ENCODE measurements at regions not wholly inside any gene's neighbourhood (a gene's known extent, or its start where the extent isn't known, plus 50 kb on each side); places are given as distances from the start of the nearest gene placed in this dataset.

- Histone ChIP-seq H3K9ac (ENCODE audit: low read depth in 1 of 3, low read length in 3 of 3) (no peak overlapping the region), H3K27me3 (ENCODE audit: control insufficient read depth in 3 of 3, insufficient read depth in 3 of 3, low read length in 3 of 3) (no peaks in the 10 kb centered on the region), H3K4me3 (ENCODE audit: low read length in 3 of 3) (no peak overlapping the region), H3K36me3 (ENCODE audit: control insufficient read depth in 3 of 3, insufficient read depth in 3 of 3, low read length in 3 of 3) (no peaks in the 10 kb centered on the region), H3K4me1 (ENCODE audit: control insufficient read depth in 3 of 3, insufficient read depth in 3 of 3, low read length in 3 of 3) (no peaks in the 10 kb centered on the region), H3K9me3 (ENCODE audit: control insufficient read depth in 3 of 3, low read length in 3 of 3) (no peaks in the 10 kb centered on the region), H3K27ac (ENCODE audit: low read depth, low read length) (no peak overlapping the region)
These were observed 838.2 kb upstream of the ADGRL2 start for GRCh38 chr1:80962564-80962963.

- no peaks in the 10 kb centered on the region for H3K36me3 ChIP-seq (ENCODE audit: control insufficient read depth in 3 of 3, insufficient read depth in 3 of 3, low read length in 3 of 3)
- H3K27ac ChIP-seq (ENCODE audit: low read depth, low read length): no peak overlapping the region
- no peaks in the 10 kb centered on the region for H3K27me3 ChIP-seq (ENCODE audit: control insufficient read depth in 3 of 3, insufficient read depth in 3 of 3, low read length in 3 of 3)
- H3K9ac ChIP-seq (ENCODE audit: low read depth in 1 of 3, low read length in 3 of 3): no peak overlapping the region
- no peaks in the 10 kb centered on the region for H3K9me3 ChIP-seq (ENCODE audit: control insufficient read depth in 3 of 3, low read length in 3 of 3)
- H3K4me1 ChIP-seq (ENCODE audit: control insufficient read depth in 3 of 3, insufficient read depth in 3 of 3, low read length in 3 of 3): no peaks in the 10 kb centered on the region
- H3K4me3 ChIP-seq (ENCODE audit: low read length in 3 of 3): no peak overlapping the region
These were observed 839.1 kb upstream of the ADGRL2 start for GRCh38 chr1:80961464-80962190.

GRCh38 chr1:80933346-80933745 is 867.4 kb upstream of the ADGRL2 start:
- H3K9ac ChIP-seq (ENCODE audit: low read depth in 1 of 3, low read length in 3 of 3): no peak overlapping the region
- no peak overlapping the region for H3K4me3 ChIP-seq (ENCODE audit: low read length in 3 of 3)
- no peaks in the 10 kb centered on the region for H3K27me3 ChIP-seq (ENCODE audit: control insufficient read depth in 3 of 3, insufficient read depth in 3 of 3, low read length in 3 of 3)
- H3K36me3 ChIP-seq (ENCODE audit: control insufficient read depth in 3 of 3, insufficient read depth in 3 of 3, low read length in 3 of 3): no peaks in the 10 kb centered on the region
- no peak overlapping the region for H3K27ac ChIP-seq (ENCODE audit: low read depth, low read length)
- H3K9me3 ChIP-seq (ENCODE audit: control insufficient read depth in 3 of 3, low read length in 3 of 3): peaks cover 3 to 6% (median 5%) of the 10 kb centered on the region in 3 donors
- H3K4me1 ChIP-seq (ENCODE audit: control insufficient read depth in 3 of 3, insufficient read depth in 3 of 3, low read length in 3 of 3): no peaks in the 10 kb centered on the region

GRCh38 chr1:80931178-80931577 is 869.6 kb upstream of the ADGRL2 start:
- no peaks in the 10 kb centered on the region for H3K27me3 ChIP-seq (ENCODE audit: control insufficient read depth in 3 of 3, insufficient read depth in 3 of 3, low read length in 3 of 3)
- no peaks in the 10 kb centered on the region for H3K36me3 ChIP-seq (ENCODE audit: control insufficient read depth in 3 of 3, insufficient read depth in 3 of 3, low read length in 3 of 3)
- no peak overlapping the region for H3K27ac ChIP-seq (ENCODE audit: low read depth, low read length)
- peaks cover 3 to 6% (median 5%) of the 10 kb centered on the region in 3 donors for H3K9me3 ChIP-seq (ENCODE audit: control insufficient read depth in 3 of 3, low read length in 3 of 3)
- H3K4me3 ChIP-seq (ENCODE audit: low read length in 3 of 3): no peak overlapping the region
- H3K9ac ChIP-seq (ENCODE audit: low read depth in 1 of 3, low read length in 3 of 3): no peak overlapping the region
- H3K4me1 ChIP-seq (ENCODE audit: control insufficient read depth in 3 of 3, insufficient read depth in 3 of 3, low read length in 3 of 3): no peaks in the 10 kb centered on the region

- H3K36me3 ChIP-seq (ENCODE audit: control insufficient read depth in 3 of 3, insufficient read depth in 3 of 3, low read length in 3 of 3): no peaks in the 10 kb centered on the region
- peaks cover 3 to 6% (median 5%) of the 10 kb centered on the region in 3 donors for H3K9me3 ChIP-seq (ENCODE audit: control insufficient read depth in 3 of 3, low read length in 3 of 3)
- no peaks in the 10 kb centered on the region for H3K27me3 ChIP-seq (ENCODE audit: control insufficient read depth in 3 of 3, insufficient read depth in 3 of 3, low read length in 3 of 3)
- no peaks in the 10 kb centered on the region for H3K4me1 ChIP-seq (ENCODE audit: control insufficient read depth in 3 of 3, insufficient read depth in 3 of 3, low read length in 3 of 3)
- no peak overlapping the region for H3K4me3 ChIP-seq (ENCODE audit: low read length in 3 of 3)
- no peak overlapping the region for H3K27ac ChIP-seq (ENCODE audit: low read depth, low read length)
- no peak overlapping the region for H3K9ac ChIP-seq (ENCODE audit: low read depth in 1 of 3, low read length in 3 of 3)
These were observed 870.7 kb upstream of the ADGRL2 start for GRCh38 chr1:80929868-80930508.

- Histone ChIP-seq H3K36me3 (ENCODE audit: control insufficient read depth in 3 of 3, insufficient read depth in 3 of 3, low read length in 3 of 3) (no peaks in the 10 kb centered on the region), H3K4me3 (ENCODE audit: low read length in 3 of 3) (no peak overlapping the region), H3K27ac (ENCODE audit: low read depth, low read length) (no peak overlapping the region), H3K27me3 (ENCODE audit: control insufficient read depth in 3 of 3, insufficient read depth in 3 of 3, low read length in 3 of 3) (no peaks in the 10 kb centered on the region), H3K9me3 (ENCODE audit: control insufficient read depth in 3 of 3, low read length in 3 of 3) (peaks cover 3 to 6% (median 5%) of the 10 kb centered on the region in 3 donors), H3K4me1 (ENCODE audit: control insufficient read depth in 3 of 3, insufficient read depth in 3 of 3, low read length in 3 of 3) (no peaks in the 10 kb centered on the region), H3K9ac (ENCODE audit: low read depth in 1 of 3, low read length in 3 of 3) (no peak overlapping the region)
These were observed 874.2 kb upstream of the ADGRL2 start for GRCh38 chr1:80926531-80926930.

GRCh38 chr1:80925130-80925805 is 875.5 kb upstream of the ADGRL2 start:
- H3K4me1 ChIP-seq (ENCODE audit: control insufficient read depth in 3 of 3, insufficient read depth in 3 of 3, low read length in 3 of 3): no peaks in the 10 kb centered on the region
- peaks cover 2 to 4% (median 3%) of the 10 kb centered on the region in 3 donors for H3K9me3 ChIP-seq (ENCODE audit: control insufficient read depth in 3 of 3, low read length in 3 of 3)
- H3K27ac ChIP-seq (ENCODE audit: low read depth, low read length): no peak overlapping the region
- H3K4me3 ChIP-seq (ENCODE audit: low read length in 3 of 3): no peak overlapping the region
- H3K36me3 ChIP-seq (ENCODE audit: control insufficient read depth in 3 of 3, insufficient read depth in 3 of 3, low read length in 3 of 3): no peaks in the 10 kb centered on the region
- H3K9ac ChIP-seq (ENCODE audit: low read depth in 1 of 3, low read length in 3 of 3): no peak overlapping the region
- H3K27me3 ChIP-seq (ENCODE audit: control insufficient read depth in 3 of 3, insufficient read depth in 3 of 3, low read length in 3 of 3): no peaks in the 10 kb centered on the region

- Histone ChIP-seq H3K9ac (ENCODE audit: low read depth in 1 of 3, low read length in 3 of 3) (no peak overlapping the region), H3K36me3 (ENCODE audit: control insufficient read depth in 3 of 3, insufficient read depth in 3 of 3, low read length in 3 of 3) (no peaks in the 10 kb centered on the region), H3K27me3 (ENCODE audit: control insufficient read depth in 3 of 3, insufficient read depth in 3 of 3, low read length in 3 of 3) (no peaks in the 10 kb centered on the region), H3K9me3 (ENCODE audit: control insufficient read depth in 3 of 3, low read length in 3 of 3) (no peaks in the 10 kb centered on the region), H3K4me3 (ENCODE audit: low read length in 3 of 3) (no peak overlapping the region), H3K27ac (ENCODE audit: low read depth, low read length) (no peak overlapping the region), H3K4me1 (ENCODE audit: control insufficient read depth in 3 of 3, insufficient read depth in 3 of 3, low read length in 3 of 3) (no peaks in the 10 kb centered on the region)
These were observed 876.4 kb upstream of the ADGRL2 start for GRCh38 chr1:80924290-80924689.

- Histone ChIP-seq H3K27me3 (ENCODE audit: control insufficient read depth in 3 of 3, insufficient read depth in 3 of 3, low read length in 3 of 3) (no peaks in the 10 kb centered on the region), H3K9ac (ENCODE audit: low read depth in 1 of 3, low read length in 3 of 3) (no peak overlapping the region), H3K27ac (ENCODE audit: low read depth, low read length) (no peak overlapping the region), H3K36me3 (ENCODE audit: control insufficient read depth in 3 of 3, insufficient read depth in 3 of 3, low read length in 3 of 3) (no peaks in the 10 kb centered on the region), H3K4me3 (ENCODE audit: low read length in 3 of 3) (no peak overlapping the region), H3K4me1 (ENCODE audit: control insufficient read depth in 3 of 3, insufficient read depth in 3 of 3, low read length in 3 of 3) (no peaks in the 10 kb centered on the region), H3K9me3 (ENCODE audit: control insufficient read depth in 3 of 3, low read length in 3 of 3) (no peaks in the 10 kb centered on the region)
These were observed 877.8 kb upstream of the ADGRL2 start for GRCh38 chr1:80922906-80923305.

- Histone ChIP-seq H3K9ac (ENCODE audit: low read depth in 1 of 3, low read length in 3 of 3) (no peak overlapping the region), H3K36me3 (ENCODE audit: control insufficient read depth in 3 of 3, insufficient read depth in 3 of 3, low read length in 3 of 3) (no peaks in the 10 kb centered on the region), H3K27ac (ENCODE audit: low read depth, low read length) (no peak overlapping the region), H3K4me3 (ENCODE audit: low read length in 3 of 3) (no peak overlapping the region), H3K4me1 (ENCODE audit: control insufficient read depth in 3 of 3, insufficient read depth in 3 of 3, low read length in 3 of 3) (no peaks in the 10 kb centered on the region), H3K27me3 (ENCODE audit: control insufficient read depth in 3 of 3, insufficient read depth in 3 of 3, low read length in 3 of 3) (no peaks in the 10 kb centered on the region), H3K9me3 (ENCODE audit: control insufficient read depth in 3 of 3, low read length in 3 of 3) (no peaks in the 10 kb centered on the region)
These were observed 881.3 kb upstream of the ADGRL2 start for GRCh38 chr1:80919426-80919825.
